NCI-H446 treated with DMSO at 0.1 percent for 48 hours (cell line): ENCODE measurements at regions not wholly inside any gene's neighbourhood (a gene's known extent, or its start where the extent isn't known, plus 50 kb on each side); places are given as distances from the start of the nearest gene placed in this dataset.
A peak's percentile ranks its signal among the peaks of the same experiment; 100 is the strongest.

Source experiments
- DNase-seq: peaks from one replicate; lab custom pipeline; 2025; lab: John Stamatoyannopoulos, UW

DNA sequence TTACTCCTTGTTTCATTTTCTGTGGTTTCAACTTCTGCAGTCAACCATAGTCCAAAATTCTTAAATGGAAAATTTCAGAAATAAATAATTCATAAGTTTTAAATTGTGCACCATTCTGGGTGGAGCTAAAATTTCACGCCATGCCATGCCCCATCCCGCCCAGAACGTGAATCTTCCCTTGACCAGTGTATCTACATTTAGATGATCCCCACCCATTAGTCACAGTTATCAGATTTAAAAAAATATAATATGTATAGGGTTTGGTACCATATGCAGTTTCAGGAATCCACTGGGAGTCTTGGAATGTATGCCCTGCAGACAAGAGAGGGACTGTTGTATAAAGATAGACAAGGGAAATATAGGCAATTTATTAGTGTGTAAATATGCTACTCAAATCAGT is 759.7 kb upstream of the ZNF608 start:
- DNase-seq: no peak

DNA sequence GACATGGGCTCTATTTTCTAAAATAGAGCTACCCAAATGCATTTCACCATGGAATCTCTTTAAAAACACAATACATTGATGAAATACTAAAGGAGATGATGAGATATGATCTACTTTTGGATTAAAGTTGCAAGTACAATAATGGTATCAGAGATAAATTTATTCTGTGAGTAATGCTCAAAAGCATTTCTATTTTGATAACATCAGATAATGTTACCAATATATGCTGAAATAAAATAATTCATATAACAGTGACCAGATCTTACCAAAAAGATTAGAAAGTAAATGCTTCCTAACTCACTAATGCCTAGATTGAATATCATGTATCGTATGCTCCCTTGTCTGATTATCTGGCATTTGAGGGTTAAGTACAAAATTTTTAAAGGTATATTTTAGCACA is 761.8 kb upstream of the ZNF608 start:
- no peak for DNase-seq

DNA sequence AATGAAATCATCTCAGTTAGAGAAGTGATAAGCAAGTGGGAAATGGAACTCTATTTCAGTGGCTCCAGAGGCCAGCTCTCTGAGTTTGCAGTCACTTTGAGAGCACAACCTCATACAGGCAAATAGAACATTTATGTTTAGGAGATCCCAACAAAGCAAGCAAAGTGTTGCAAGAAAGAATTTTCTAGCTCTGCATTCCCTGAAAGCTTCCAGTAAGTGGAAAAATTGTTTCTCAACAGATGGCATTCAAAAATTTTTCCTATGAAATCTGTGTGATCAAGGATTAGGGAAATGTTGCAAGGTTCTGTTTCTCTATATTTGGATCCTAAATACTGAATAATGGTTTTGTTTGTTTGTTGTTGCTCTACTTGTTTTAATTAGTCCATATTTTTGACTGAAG is 764.2 kb upstream of the ZNF608 start:
- no peak for DNase-seq

DNA sequence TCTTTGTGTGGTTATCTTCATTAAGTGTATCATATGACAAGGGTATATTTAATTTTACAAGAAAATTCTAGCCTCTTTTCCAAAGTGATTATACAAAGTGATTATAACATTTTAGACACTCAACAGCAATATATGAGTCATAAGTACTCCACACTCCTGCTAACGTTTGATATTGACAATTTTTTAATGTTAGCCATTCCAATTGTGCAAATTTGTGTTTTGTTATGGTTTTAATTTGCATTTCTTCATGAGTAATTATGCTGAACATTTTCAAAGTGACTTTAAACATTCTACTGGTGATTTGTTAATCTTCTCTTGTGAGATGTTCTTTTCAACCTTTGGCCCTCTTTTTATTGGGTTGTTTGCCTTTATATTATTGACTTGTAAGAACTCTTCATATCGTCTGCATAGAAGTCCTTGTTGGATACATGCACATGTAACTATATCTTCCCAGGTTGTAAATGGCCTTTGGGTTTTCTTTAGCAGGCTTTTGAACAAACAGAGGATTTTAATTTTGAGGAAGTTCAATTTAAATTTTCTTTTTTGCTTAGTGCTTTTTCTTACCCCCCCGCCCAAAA is 771.6 kb upstream of the ZNF608 start:
- no peak for DNase-seq

DNA sequence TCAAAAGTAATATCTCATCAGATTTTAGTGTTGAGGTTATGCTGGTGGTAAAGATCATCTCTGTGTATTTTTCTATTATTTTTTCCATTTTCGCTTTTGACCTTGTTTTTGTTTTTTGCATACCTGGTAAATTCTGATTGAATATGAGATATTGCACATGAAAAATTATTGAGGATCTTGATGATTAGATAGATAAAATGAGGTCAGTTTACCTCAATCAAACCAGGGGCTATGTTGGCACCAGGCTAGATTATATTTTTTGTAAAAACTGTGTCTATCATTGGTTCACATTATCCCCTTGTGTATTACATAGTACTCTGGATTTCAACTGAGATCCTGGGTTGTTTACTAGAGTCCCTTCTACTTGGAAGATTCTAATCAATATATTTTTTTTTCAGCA is 774.9 kb upstream of the ZNF608 start:
- no peak for DNase-seq

DNA sequence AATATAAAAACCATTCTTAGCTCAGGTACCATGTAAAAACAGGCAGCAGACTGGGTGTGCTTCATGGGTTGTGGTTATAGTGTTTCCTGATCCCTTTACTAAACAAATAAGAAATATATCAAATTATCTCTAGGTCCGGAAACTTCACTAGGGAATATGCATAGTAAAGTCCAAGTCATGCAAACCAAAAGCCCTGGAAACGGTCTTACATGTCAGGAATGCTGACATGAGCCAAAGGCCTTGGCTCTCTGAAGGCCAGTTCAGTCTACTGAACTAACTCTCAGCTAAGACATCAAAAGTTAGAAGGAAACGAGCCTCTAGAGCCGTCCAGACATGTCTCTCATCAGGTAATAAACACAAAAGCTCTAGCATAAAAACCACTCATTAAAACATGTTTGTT is 778.9 kb upstream of the ZNF608 start:
- no peak for DNase-seq

DNA sequence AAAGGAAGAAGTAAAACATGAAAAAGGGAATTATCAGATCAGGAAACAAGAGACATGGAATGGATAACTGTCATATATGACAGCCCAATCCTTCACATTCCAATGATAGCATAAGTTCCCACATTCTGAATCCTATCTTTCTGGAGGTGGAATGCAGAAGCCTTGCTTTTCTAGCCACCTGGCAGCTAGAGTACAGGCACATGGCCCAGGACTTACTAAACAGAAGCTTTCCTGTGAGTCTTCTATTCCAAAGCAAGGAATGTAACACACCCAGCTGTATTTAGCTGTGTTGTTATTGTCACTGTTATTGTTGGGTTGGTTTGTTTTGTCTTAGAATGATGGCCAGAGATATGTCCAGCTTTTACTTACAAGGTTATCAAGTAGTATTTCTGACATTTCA is 780.5 kb upstream of the ZNF608 start:
- DNase-seq: no peak

DNA sequence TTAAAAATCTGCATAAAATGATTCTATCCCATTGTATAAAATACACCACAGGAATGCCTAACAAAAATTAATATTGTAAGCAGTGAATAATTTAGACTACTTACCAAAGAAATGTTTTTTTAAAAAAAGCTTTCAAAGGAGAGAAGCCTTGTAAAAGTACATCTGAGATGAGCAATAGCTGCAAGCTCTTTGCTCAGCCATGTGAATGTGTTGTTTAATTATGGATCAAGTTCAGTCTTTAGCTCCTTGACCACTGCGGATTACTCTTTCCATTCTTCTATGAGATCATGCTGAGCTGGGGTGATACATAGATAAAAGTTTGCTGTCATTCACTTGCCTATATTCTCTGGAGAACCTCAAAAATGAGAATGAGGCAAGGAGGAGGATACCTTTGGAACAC is 782.4 kb upstream of the ZNF608 start:
- no peak for DNase-seq

DNA sequence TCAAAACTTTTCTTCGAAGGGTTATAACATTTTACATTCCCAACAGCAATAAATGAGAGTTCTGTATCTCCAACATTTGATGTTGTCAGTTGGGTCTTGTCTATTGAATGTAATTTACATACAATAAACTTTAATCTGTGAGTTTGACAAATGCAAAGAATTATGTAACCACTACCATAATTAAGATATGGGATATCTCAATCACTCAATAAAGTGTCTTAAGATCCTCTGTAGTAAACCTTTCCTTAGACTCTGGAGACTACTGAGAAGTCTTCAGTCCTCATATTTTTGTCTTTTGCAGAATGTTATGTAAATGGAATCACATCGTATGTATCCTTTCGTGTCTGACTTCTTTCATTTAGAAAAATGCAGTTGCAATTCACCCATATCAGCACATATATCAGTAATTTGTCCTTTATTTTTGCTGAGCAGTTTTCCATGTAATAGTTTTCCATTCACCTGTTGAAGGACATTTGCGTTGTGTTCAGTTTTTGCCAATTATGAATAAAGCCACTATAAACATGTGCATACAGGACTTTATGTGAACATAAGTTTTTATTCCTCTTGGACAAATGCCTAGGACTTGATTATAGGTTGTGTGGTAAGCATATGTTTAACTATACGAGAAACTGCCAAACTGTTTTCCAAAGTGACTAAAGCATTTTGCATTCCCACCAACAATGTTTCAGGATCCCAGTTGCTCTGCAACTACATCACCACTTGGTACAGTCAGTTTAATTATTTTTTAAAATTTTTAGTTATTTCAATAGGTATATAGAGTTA is 784.6 kb upstream of the ZNF608 start:
- DNase-seq: peak; percentile 9

DNA sequence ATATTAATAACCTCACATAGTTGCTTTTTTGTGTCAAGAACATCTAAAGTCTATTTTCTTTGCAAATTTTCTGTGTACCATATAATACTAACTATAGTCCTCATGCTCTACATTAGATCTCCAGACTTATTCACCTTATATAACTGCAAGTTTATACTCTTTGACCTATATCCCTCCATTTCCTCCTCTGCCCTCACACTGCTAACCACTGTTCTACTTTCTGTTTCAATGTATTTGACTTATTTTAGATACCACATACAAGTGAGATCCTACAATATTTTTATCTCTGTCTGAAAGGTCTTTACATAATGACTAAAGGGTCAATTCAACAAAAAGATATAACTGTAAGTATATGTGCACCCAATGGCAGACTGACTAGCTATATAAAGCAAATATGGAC is 789.7 kb upstream of the ZNF608 start:
- DNase-seq: no peak

DNA sequence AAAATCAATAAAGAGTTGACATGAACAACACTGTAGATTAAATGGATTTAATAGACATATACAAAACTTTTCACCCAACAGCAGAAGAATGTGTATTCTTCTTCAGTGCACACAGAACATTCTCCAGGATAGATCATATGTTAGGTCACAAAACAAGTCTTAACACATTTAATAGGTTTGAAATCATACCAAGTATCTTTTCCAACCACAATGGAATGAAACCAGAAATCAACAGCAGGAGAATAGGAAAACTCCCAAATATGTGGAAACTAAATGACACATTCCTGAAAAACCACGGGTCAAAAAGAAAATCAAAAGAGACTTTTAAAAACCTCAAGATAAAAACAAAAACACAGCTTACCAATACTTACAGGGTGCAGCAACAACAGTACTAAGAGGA is 790.1 kb upstream of the ZNF608 start:
- no peak for DNase-seq

DNA sequence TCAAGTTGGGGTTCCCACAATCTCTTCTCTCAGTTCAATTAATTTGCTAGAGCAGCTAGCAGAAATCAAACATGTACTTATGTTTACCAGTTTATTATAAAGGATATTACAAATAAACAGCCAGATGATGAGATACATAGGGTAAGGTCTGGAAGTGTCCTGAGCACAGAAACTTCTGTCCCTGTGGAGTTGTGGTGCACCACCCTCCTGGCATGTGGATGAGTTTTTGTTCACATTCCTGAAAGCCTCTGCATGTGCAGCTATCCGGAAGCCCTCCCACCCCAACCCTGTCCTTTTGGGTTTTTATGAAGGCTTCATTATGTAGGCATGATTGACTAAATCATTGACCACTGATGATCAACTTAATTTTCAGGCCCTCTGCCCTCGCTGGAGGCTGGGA is 791.2 kb upstream of the ZNF608 start:
- no peak for DNase-seq

DNA sequence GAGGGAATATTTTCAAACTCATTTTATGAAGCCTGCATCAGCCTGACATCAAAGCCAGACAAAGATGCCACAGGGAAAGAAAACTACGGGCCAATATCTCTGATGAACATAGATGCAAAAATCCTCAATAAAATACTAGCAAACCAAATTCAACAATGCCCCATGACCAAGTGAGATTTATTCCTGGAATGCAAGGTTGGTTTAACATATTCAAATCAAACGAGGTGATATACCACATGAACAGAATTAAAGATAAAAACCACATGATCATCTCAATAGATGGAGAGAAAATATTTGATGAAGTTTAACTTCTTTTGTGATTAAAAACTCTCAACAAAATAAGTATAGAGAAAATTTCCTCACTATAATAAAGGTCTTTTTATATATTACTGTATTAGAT is 792.0 kb upstream of the ZNF608 start:
- no peak for DNase-seq

DNA sequence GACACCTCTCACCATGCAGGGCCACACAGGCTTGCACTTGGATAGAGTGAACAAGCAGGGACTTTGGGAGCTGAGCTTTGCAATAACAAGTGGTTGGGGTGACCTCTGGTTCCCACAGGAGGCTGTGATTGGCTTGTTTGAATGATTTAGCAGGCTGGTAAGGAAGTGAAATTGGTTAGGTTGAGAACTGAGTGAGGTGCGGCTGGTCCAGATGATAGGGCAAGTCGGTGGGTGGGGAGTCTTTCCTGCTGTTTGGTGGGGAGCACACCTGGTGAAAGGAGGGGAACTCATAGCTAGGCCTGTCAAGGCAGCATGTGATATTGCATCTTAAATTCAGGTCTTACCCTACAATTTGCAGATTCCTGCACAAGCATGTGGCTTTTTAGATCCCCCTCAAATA is 794.6 kb upstream of the ZNF608 start:
- no peak for DNase-seq

DNA sequence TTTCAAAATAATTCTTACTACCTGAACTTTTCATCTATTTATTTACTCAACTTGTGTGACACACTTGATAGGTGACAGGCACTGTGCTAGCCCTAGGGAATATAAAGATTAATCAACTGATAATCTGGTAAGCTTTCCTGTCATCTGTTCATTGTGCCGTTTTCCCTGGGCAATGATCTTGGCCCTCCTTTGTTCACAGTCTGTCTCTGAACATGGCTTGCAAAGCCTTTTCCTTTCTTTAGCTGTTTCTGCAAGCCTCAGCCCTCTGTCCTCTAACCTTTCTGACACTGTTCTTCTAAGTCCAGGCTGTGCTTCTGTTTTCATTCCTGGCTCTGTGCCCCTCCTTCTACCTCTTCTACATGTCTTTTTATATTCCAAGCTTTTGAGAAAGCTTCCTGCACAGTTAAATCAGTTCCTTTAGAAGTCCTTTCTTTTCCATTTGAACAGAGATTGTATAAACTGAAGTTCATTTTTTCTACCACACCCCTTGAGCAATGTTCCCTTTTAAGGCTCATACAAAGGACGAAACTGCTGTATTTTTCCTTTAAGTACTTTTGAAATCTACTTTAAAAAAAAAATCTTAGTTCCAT is 803.0 kb upstream of the ZNF608 start:
- no peak for DNase-seq

DNA sequence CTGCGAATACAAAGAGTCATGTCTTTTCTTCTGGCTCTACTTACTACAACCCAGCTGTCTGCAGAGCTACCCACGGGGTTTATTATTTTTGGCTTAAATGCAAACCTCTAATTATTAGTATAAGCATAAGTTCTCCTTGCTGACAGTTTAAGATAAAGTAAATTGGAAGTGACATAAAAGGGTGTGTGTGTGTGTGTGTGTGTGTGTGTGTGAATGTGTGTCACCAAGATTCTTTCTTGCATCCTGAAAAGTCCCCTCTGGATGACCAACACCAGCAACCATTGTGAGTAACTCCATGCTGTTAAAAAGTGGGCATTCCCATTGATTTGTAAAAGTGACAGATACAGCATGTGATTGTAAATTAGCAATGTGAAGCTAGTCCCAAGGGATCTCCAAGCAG is 803.8 kb upstream of the ZNF608 start:
- peak; percentile 38 for DNase-seq

DNA sequence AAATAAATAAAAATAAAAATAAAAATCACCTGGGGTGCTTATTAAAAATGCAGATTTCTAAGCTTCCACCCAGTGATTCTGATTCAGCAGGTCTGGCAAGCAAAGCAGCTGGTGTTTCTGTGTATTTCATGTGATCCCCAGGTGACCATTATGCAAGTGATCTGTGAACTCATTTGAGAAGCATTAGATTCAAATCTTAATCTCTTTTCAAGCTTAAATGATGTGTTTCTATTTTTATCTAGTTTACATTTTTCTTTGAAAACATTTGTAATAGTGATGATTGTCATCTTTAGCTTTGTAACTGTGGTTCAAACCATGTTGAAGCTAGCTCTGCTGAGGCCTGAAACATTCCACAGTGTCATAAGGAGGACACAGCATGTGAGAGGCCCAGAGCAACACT is 804.8 kb upstream of the ZNF608 start:
- DNase-seq: no peak

DNA sequence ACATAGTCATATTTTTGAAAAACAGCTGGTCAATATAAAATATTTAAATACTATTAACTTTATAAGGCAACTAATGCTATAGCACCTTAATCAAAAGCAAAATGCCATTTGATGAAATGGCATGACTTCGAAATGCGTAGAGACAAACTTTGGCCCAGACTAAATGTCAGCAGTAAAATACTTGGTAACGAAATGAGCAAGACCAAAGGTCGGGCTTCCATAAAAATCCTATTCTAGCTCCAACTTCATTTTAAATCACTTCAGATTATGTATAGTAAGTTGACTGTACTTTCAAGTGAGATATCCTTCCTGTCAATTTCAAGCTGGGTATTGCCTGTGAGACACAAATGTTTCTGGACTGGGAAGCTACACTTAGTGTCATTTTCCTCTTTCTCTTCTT is 805.4 kb upstream of the ZNF608 start:
- DNase-seq: no peak

DNA sequence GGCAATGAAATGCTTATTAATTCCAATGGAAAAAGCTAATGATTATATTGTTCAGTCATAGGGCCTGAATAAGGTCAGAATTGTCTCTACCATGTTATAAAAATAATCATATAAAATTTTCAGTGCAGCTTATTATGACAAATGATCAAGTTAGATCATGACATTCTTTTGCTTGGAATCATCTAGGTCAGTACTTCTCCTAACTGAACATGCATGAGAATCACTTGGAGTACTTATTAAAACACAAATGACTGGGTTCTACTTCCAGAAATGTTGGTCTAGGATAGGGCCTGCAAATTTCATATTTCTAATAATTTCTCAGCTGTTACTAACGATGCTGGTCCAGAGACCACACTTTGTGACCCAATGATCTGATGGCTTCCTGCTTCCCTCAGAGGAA is 806.0 kb upstream of the ZNF608 start:
- DNase-seq: no peak

DNA sequence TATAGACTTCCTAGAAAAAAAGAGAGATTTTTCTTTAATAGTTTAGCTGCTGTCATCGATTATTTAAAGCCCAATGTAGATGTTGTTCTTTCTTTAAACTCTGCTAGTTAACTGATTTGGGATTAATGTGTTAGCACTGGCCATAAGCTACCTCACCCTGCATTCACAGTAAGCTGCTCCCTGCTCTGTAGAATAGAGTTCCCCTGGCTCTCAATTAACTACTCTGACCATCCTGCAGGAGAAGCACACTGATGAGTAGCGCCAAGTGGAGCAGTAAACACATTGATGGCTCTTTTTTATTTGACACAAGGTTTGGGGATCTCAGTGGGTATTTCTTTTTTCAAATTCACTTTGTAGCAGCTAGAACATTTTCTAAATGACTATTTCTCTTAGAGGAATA is 807.9 kb upstream of the ZNF608 start:
- no peak for DNase-seq

DNA sequence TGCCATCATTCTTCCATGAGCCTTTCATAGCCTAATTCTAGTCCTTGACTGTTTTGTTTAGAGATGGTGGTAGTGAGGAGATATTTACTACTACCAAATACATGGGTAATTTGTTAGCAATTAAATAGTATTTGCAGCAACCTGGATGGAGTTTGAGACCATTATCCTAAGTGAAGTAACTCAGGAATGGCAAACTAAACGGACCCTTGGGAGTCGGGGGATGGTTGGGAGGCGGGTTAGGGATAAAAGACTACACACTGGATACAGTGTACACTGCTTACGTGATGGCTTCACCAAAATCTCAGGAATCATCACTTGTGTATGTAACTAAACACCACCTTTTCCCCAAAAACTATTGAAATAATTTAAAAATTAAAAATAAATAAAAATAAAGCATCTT is 809.2 kb upstream of the ZNF608 start:
- DNase-seq: no peak

DNA sequence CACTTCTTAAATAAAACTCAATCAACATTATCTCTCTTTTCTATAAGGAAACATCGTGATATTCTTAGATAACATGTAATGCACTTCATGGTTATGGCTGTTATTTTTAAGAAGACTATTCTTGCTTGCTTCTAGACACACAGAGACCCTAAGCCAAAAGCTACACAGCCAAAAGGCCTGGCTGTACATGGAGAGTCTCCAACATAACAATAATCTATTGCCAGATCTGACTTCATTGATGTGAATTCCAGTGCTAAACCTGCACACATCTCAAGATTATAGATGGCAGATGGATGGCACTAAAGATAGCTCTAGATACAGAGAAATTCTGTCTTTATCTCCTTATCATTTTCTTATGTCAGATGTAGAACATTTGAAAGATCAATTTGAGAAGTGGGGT is 811.6 kb upstream of the ZNF608 start:
- no peak for DNase-seq

DNA sequence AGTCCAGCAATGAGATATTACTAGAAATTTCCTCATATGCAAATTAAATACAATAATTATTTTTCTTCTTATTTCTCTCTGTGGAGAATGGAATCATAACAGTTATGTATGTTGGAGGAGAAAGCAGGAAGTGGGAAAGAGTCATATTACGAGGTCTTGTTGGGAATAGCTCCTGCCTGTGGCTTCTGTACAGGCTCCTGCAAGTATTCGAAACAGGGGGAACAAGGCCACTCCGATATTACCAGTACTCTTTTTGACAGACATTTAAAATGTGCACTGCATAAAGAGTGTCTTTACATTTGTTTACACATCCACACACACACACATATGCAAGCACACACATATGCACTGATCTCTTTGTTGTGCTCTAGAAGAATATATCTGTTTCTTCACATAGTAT is 812.0 kb upstream of the ZNF608 start:
- DNase-seq: no peak

DNA sequence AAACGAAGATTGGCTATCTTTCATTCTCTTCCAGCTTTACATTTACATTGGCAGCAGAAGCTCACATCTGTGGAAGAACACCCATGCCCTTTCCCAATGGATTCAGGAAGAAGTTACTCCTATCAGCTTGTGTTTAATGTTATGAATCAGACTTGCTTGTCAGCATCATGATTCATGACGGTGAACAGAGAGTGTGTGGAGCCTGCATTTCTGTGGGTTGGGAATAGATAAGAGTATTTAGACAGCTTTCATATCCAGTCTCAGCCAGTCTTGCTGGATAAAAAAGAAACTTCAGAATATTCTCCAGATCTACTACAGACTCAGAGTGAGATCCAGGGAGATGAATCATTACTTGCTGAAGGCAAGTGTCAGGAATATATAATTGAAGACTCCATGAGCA is 812.9 kb upstream of the ZNF608 start:
- no peak for DNase-seq
